Cardiac fibroblast (primary cell): ENCODE measurements at regions not wholly inside any gene's neighbourhood (a gene's known extent, or its start where the extent isn't known, plus 50 kb on each side); places are given as distances from the start of the nearest gene placed in this dataset.

Experiments
- DNase-seq, 2 donors: peaks; one replicate each; pipeline versions ENCODE4 v3.0.0 to v3.0.0-alpha.2; 2010; ENCODE audit warnings: low read depth in 2 of 2
- H3K4me3 ChIP-seq, 2 donors: replicated peaks in 1 of 2; 1 replicate in 1 of 2; 2 replicates in 1 of 2; pipeline ENCODE4 v1.5.1; 2011; ENCODE audit warnings: low read depth in 2 of 2, low read length in 2 of 2, mild to moderate bottlenecking in 2 of 2, moderate library complexity in 1 of 2
- CTCF ChIP-seq: IDR thresholded peaks from one replicate; pipeline ENCODE4 v1.5.1; 2011; ENCODE audit warnings: low read depth, mild to moderate bottlenecking, low read length, inconsistent platforms

- no peak overlapping the region for H3K4me3 ChIP-seq
- DNase-seq = no peak
- TF ChIP-seq CTCF = no peak
Measured at GRCh38 chr17:33862772-33863602, 392.1 kb upstream of the CCL2 start.

- DNase-seq = no peak
- TF ChIP-seq CTCF = no peak
- no peak overlapping the region for H3K4me3 ChIP-seq
Measured at GRCh38 chr17:33864758-33865229, 390.3 kb upstream of the CCL2 start.

- no peak for DNase-seq
- no peak overlapping the region for H3K4me3 ChIP-seq
- TF ChIP-seq CTCF = no peak
Measured at GRCh38 chr17:33868899-33869298, 386.2 kb upstream of the CCL2 start.

- no peak overlapping the region for H3K4me3 ChIP-seq
- no peak for TF ChIP-seq CTCF
- no peak for DNase-seq
Measured at GRCh38 chr17:33870936-33871335, 384.1 kb upstream of the CCL2 start.

GRCh38 chr17:33871720-33872540, 383.2 kb upstream of the CCL2 start:
- TF ChIP-seq CTCF = no peak
- DNase-seq = peak in 1 of 2 donors; percentile 0

GRCh38 chr17:33873201-33873617, 381.9 kb upstream of the CCL2 start:
- no peak for TF ChIP-seq CTCF
- no peak for DNase-seq
- no peak overlapping the region for H3K4me3 ChIP-seq

More at GRCh38 chr17:33871720-33872540, 383.2 kb upstream of the CCL2 start:
- no peak overlapping the region for H3K4me3 ChIP-seq
